GM12878 (cell line): ENCODE measurements at regions not wholly inside any gene's neighbourhood (a gene's known extent, or its start where the extent isn't known, plus 50 kb on each side); places are given as distances from the start of the nearest gene placed in this dataset.

ENCODE experiments used
- ATAC-seq: fragments of 200-7000 bp; cut with Tn5 transposase; 3 replicates; pipeline ENCODE4 v1.9.1; 2020; ENCODE audit warnings: mild to moderate bottlenecking, moderate library complexity
- BruUV-seq: library from RNA; stranded (reverse); fragments of 400-500 nt; replicated peaks from 2 replicates; lab custom pipeline; 2021; lab: Mats Ljungman, UMichigan
- CTCF ChIA-PET: fragments of 300-600 bp; sonication (Branson Sonifier 250); formaldehyde crosslinking; extraction: SDS; loops from one replicate; lab custom pipeline; 2021; ENCODE audit warnings: inconsistent platforms; lab: Yijun Ruan, JAX
- POLR2A ChIA-PET: fragments of 350-600 bp; formaldehyde crosslinking; extraction: SDS; loops from one replicate; lab custom pipeline; 2021; ENCODE audit warnings: inconsistent platforms; lab: Charles Lee
- RAD21 ChIA-PET: fragments of 300-600 bp; sonication (Branson Sonifier 250); formaldehyde crosslinking; loops from one replicate; lab custom pipeline; 2023; ENCODE audit warnings: antibody characterized with exemption; ENCODE audit not compliant: unreplicated experiment; lab: Charles Lee
- SMC1A ChIA-PET: fragments of 300-600 bp; sonication (Branson Sonifier 250); formaldehyde crosslinking; loops from one replicate; lab custom pipeline; 2023; ENCODE audit not compliant: unreplicated experiment, uncharacterized antibody; lab: Charles Lee
- DNase-seq: peaks from one replicate; pipeline ENCODE4 v3.0.0-alpha.2; 2011; ENCODE audit warnings: low read depth, low spot score
- FAIRE-seq: peaks from 3 replicates; lab custom pipeline; 2011; peaks lifted over from hg19 to GRCh38; lab: Jason Lieb, UNC
- H2AFZ ChIP-seq: 2 replicates; pipeline ENCODE4 v1.6.0; 2011; ENCODE audit warnings: low read depth, low read length, control low read depth; ENCODE audit not compliant: control insufficient read depth
- H3K27ac ChIP-seq: 2 replicates; pipeline ENCODE4 v1.5.1; 2011; ENCODE audit warnings: control low read depth; ENCODE audit not compliant: control insufficient read depth, insufficient read depth
- H3K27me3 ChIP-seq, 2 experiments: replicated peaks in 1 of 2; 2 replicates each; pipeline versions ENCODE4 v1.6.0 to v1.6.1; 2011; ENCODE audit warnings: low read length in 1 of 2; ENCODE audit not compliant: control insufficient read depth in 2 of 2, insufficient read depth in 2 of 2
- H3K36me3 ChIP-seq, 2 experiments: 2 replicates each; pipeline ENCODE4 v1.5.1; 2011; ENCODE audit warnings: low read length in 1 of 2; ENCODE audit not compliant: control insufficient read depth in 2 of 2, insufficient read depth in 2 of 2
- H3K4me1 ChIP-seq: 2 replicates; pipeline ENCODE4 v1.6.1; 2011; ENCODE audit warnings: mild to moderate bottlenecking, low read length, moderate library complexity, mixed read lengths; ENCODE audit not compliant: control insufficient read depth, insufficient read depth
- H3K4me2 ChIP-seq: 2 replicates; pipeline ENCODE4 v1.6.0; 2011; ENCODE audit warnings: control low read depth; ENCODE audit not compliant: control insufficient read depth, insufficient read depth
- H3K4me3 ChIP-seq: fragments of 200-600 bp; sonication (generic); 2 replicates; pipeline ENCODE4 v1.5.1; 2016
- H3K79me2 ChIP-seq: 2 replicates; pipeline ENCODE4 v1.6.0; 2011; ENCODE audit warnings: low read length; ENCODE audit not compliant: control insufficient read depth, insufficient read depth
- H3K9ac ChIP-seq: 2 replicates; pipeline ENCODE4 v1.8.0; 2011; ENCODE audit warnings: low read length, control low read depth, mixed read lengths; ENCODE audit not compliant: control insufficient read depth, insufficient read depth
- H3K9me3 ChIP-seq: replicated peaks from 3 replicates; pipeline ENCODE4 v1.5.1; 2011; ENCODE audit warnings: mild to moderate bottlenecking, low read length; ENCODE audit not compliant: control insufficient read depth, insufficient read depth
- H4K20me1 ChIP-seq: 2 replicates; pipeline ENCODE4 v1.6.0; 2011; ENCODE audit not compliant: control insufficient read depth, insufficient read depth
- HDAC2 ChIP-seq: fragments of 200-600 bp; sonication (generic); IDR thresholded peaks from 2 replicates; pipeline ENCODE4 v1.6.1; 2017
- LARP7 ChIP-seq: fragments of 450-650 bp; IDR thresholded peaks from 2 replicates; pipeline ENCODE4 v1.6.1; 2017; ENCODE audit warnings: mild to moderate bottlenecking
- MTA3 ChIP-seq: IDR thresholded peaks from 2 replicates; pipeline ENCODE4 v1.6.1; 2012; ENCODE audit warnings: low read length, inconsistent platforms, borderline replicate concordance
- PKNOX1 ChIP-seq: fragments of 450-650 bp; IDR thresholded peaks from 2 replicates; pipeline ENCODE4 v1.6.1; 2016; ENCODE audit warnings: mild to moderate bottlenecking
- RELA ChIP-seq: fragments of 450-650 bp; IDR thresholded peaks from 2 replicates; pipeline ENCODE4 v1.8.0; 2014; ENCODE audit warnings: borderline replicate concordance; ENCODE audit not compliant: partially characterized antibody
- SIN3A ChIP-seq: IDR thresholded peaks from 2 replicates; pipeline ENCODE4 v1.6.1; 2012; ENCODE audit warnings: low read depth, low read length, improper control_type of control experiment
- SPI1 ChIP-seq: IDR thresholded peaks from 2 replicates; pipeline ENCODE4 v1.6.1; 2011; ENCODE audit warnings: low read depth, mild to moderate bottlenecking, low read length, moderate library complexity, borderline replicate concordance; ENCODE audit not compliant: insufficient read depth
- SRF ChIP-seq, 2 experiments: IDR thresholded peaks; 2 replicates each; pipeline ENCODE4 v1.6.1; 2011; ENCODE audit warnings: low read depth in 2 of 2, low read length in 2 of 2, mild to moderate bottlenecking in 1 of 2, moderate library complexity in 1 of 2
- STAT3 ChIP-seq: IDR thresholded peaks from 2 replicates; pipeline ENCODE4 v1.6.1; 2011; ENCODE audit warnings: low read depth, low read length, improper control_type of control experiment
- SUZ12 ChIP-seq: fragments of 200-600 bp; sonication (generic); IDR thresholded peaks from one replicate; pipeline ENCODE4 v1.6.1; 2018; ENCODE audit warnings: antibody characterized with exemption, mild to moderate bottlenecking; ENCODE audit not compliant: unreplicated experiment
- YY1 ChIP-seq: IDR thresholded peaks from 2 replicates; pipeline ENCODE4 v1.6.1; 2011; ENCODE audit warnings: low read depth, mild to moderate bottlenecking, low read length
- ZBTB4 ChIP-seq: fragments of 450-650 bp; formaldehyde crosslinking; IDR thresholded peaks from 2 replicates; pipeline ENCODE4 v1.4.0; 2022; ENCODE audit warnings: mild to moderate bottlenecking, moderate library complexity
- ZNF207 ChIP-seq: fragments of 450-650 bp; IDR thresholded peaks from 2 replicates; pipeline ENCODE4 v1.6.1; 2014; ENCODE audit warnings: antibody characterized with exemption, mild to moderate bottlenecking, borderline replicate concordance
- ZNF384 ChIP-seq: IDR thresholded peaks from 2 replicates; pipeline ENCODE4 v1.6.1; 2012; ENCODE audit warnings: low read depth, mild to moderate bottlenecking, low read length, improper control_type of control experiment, borderline replicate concordance
- WGBS: methylation state at CpG from one replicate; pipeline ENCODE4 v1.1.6; 2016; ENCODE audit warnings: low lambda C conversion rate; ENCODE audit not compliant: insufficient replicate concordance, insufficient coverage; ENCODE audit errors: missing lambda C conversion rate; 5-methylcytosine and 5-hydroxymethylcytosine counted together
- in situ Hi-C: fragments of 300-500 bp; cut with MboI; formaldehyde crosslinking; loops from 9 replicates; pipeline ENCODE4 v1.14.3; 2018; ENCODE audit warnings: mixed read lengths
- intact Hi-C: fragments of 100-400 bp; cut with micrococcal nuclease; formaldehyde crosslinking; loops from one replicate; pipeline ENCODE4 v1.14.2; 2022; ENCODE audit not compliant: unreplicated experiment
- TF ChIP-seq, protein P1 (sequence below): fragments of 450-650 bp; IDR thresholded peaks from 2 replicates; pipeline ENCODE4 v1.6.1; 2017; ENCODE audit warnings: antibody characterized with exemption, mild to moderate bottlenecking, moderate library complexity

- TF ChIP-seq SUZ12 (no peak), ZNF384 (no peak), ZNF207 (no peak)
- TF ChIP-seq, all 136 proteins: peak for 0
Measured at GRCh38 chr4:188858696-188859095, 719.5 kb downstream of the TRIML1 start (continued).

- in situ Hi-C loops (no loop called here), intact Hi-C loops (no loop called here)
- Histone ChIP-seq H3K9me3 (no peaks in the 10 kb centered on the region; the same call in 2 of the 3 replicates), H3K27ac (no peak overlapping the region), H3K9ac (no peak overlapping the region), H3K4me3 (no peak overlapping the region), H3K79me2 (no peaks in the 10 kb centered on the region), H3K36me3 (no peaks in the 10 kb centered on the region), H3K4me1 (no peaks in the 10 kb centered on the region), H2AFZ (no peak overlapping the region), H3K4me2 (no peak overlapping the region), H3K27me3 (no peaks in the 10 kb centered on the region), H4K20me1 (no peaks in the 10 kb centered on the region)
- ChIA-PET CTCF (no interaction called here), RAD21 (no interaction called here), SMC1A (interaction anchor here (0.6 kb wide), 1 partner anchor 12 kb away, joined by 3 read pairs; no protein-coding TSS in a partner anchor), POLR2A (no interaction called here)
- DNase-seq (no peak), FAIRE-seq (no peak), ATAC-seq (no peak)
- BruUV-seq = no TSS peak
- 25% methylated on average over 10 of the region's 10 CpGs for WGBS
- TF ChIP-seq MTA3 (no peak), SPI1 (no peak), ZNF207 (no peak), STAT3 (no peak), SRF (IDR thresholded peaks at IDR 0.05; ENCODE audit: low read depth in 2 of 2, low read length in 2 of 2) (no peak), RELA (no peak), SIN3A (no peak), LARP7 (no peak), ZBTB4 (no peak), HDAC2 (no peak), PKNOX1 (no peak), YY1 (no peak)
- TF ChIP-seq, protein P1, sequence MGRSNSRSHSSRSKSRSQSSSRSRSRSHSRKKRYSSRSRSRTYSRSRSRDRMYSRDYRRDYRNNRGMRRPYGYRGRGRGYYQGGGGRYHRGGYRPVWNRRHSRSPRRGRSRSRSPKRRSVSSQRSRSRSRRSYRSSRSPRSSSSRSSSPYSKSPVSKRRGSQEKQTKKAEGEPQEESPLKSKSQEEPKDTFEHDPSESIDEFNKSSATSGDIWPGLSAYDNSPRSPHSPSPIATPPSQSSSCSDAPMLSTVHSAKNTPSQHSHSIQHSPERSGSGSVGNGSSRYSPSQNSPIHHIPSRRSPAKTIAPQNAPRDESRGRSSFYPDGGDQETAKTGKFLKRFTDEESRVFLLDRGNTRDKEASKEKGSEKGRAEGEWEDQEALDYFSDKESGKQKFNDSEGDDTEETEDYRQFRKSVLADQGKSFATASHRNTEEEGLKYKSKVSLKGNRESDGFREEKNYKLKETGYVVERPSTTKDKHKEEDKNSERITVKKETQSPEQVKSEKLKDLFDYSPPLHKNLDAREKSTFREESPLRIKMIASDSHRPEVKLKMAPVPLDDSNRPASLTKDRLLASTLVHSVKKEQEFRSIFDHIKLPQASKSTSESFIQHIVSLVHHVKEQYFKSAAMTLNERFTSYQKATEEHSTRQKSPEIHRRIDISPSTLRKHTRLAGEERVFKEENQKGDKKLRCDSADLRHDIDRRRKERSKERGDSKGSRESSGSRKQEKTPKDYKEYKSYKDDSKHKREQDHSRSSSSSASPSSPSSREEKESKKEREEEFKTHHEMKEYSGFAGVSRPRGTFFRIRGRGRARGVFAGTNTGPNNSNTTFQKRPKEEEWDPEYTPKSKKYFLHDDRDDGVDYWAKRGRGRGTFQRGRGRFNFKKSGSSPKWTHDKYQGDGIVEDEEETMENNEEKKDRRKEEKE = no peak
Measured at GRCh38 chr4:188864741-188865140, 725.5 kb downstream of the TRIML1 start.
